HCT116 (cell line): ENCODE measurements at regions not wholly inside any gene's neighbourhood (a gene's known extent, or its start where the extent isn't known, plus 50 kb on each side); places are given as distances from the start of the nearest gene placed in this dataset.

Experiments
- POLR2A ChIP-seq: IDR thresholded peaks from 2 replicates; pipeline ENCODE4 v1.7.0; 2011; ENCODE audit warnings: borderline replicate concordance; ENCODE audit not compliant: insufficient read depth, insufficient read length; ENCODE audit errors: extremely low read depth
- POLR2AphosphoS5 ChIP-seq: IDR thresholded peaks from 2 replicates; pipeline ENCODE4 v1.6.1; 2011; ENCODE audit warnings: mild to moderate bottlenecking, low read depth, low read length, moderate library complexity
- ZNF274 ChIP-seq: fragments of 200-500 bp; sonication (Bioruptor generic); IDR thresholded peaks from 2 replicates; pipeline ENCODE4 v1.6.1; 2014; ENCODE audit warnings: mild to moderate bottlenecking, low read depth, low read length, inconsistent platforms
- TF ChIP-seq, protein P1 (sequence below), 3 experiments: fragments of 200-600 bp in 1 of 3; sonication (generic) in 1 of 3; IDR thresholded peaks in 2 of 3; conservative IDR thresholded peaks in 1 of 3; 2 replicates each; pipeline ENCODE4 v1.5.1; 2012 to 2017; ENCODE audit warnings: low read depth in 2 of 3, low read length in 2 of 3, antibody characterized with exemption in 1 of 3, borderline replicate concordance in 1 of 3, control low read depth in 1 of 3, mild to moderate bottlenecking in 1 of 3, mixed read lengths in 1 of 3, mixed run types in 1 of 3, moderate library complexity in 1 of 3; ENCODE audit not compliant: insufficient read depth in 1 of 3
- TF ChIP-seq, protein P2 (sequence below): IDR thresholded peaks from 2 replicates; pipeline ENCODE4 v1.6.1; 2011; ENCODE audit warnings: mild to moderate bottlenecking, low read length, moderate library complexity; ENCODE audit not compliant: insufficient replicate concordance; ENCODE audit errors: extremely low read depth
- TF ChIP-seq, protein P3 (sequence below): IDR thresholded peaks from 2 replicates; pipeline ENCODE4 v1.6.1; 2012; ENCODE audit warnings: low read depth

DNA sequence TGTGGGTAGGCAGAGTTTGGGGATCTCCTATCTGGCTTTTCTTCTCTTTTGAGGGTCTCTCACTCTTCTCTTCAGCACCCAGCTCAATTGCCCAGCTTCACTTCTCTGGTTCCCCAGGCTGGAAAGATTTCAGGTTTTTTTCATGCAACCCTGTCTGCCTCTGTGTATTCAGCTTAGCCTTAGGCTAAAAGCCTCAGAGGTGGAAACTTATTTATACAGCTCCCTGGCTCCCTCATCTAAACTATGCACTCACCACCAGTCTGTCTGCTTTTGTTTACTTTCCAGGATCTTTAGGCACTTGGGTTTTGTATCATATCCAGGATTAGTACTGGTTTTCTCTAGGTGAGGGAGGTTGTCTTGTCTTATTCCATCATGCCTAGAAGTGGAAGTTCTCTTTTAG lies 540.2 kb upstream of the TRPC7 start:
- TF ChIP-seq POLR2AphosphoS5 (no peak), POLR2A (no peak), ZNF274 (no peak)
- TF ChIP-seq, protein P1, sequence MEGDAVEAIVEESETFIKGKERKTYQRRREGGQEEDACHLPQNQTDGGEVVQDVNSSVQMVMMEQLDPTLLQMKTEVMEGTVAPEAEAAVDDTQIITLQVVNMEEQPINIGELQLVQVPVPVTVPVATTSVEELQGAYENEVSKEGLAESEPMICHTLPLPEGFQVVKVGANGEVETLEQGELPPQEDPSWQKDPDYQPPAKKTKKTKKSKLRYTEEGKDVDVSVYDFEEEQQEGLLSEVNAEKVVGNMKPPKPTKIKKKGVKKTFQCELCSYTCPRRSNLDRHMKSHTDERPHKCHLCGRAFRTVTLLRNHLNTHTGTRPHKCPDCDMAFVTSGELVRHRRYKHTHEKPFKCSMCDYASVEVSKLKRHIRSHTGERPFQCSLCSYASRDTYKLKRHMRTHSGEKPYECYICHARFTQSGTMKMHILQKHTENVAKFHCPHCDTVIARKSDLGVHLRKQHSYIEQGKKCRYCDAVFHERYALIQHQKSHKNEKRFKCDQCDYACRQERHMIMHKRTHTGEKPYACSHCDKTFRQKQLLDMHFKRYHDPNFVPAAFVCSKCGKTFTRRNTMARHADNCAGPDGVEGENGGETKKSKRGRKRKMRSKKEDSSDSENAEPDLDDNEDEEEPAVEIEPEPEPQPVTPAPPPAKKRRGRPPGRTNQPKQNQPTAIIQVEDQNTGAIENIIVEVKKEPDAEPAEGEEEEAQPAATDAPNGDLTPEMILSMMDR (IDR thresholded peaks at IDR 0.05 in 2 of 3, conservative IDR thresholded peaks at IDR 0.05 in 1 of 3; ENCODE audit: borderline replicate concordance in 1 of 3, insufficient read depth in 1 of 3, low read depth in 2 of 3, low read length in 2 of 3) = no peak
- TF ChIP-seq, protein P2, sequence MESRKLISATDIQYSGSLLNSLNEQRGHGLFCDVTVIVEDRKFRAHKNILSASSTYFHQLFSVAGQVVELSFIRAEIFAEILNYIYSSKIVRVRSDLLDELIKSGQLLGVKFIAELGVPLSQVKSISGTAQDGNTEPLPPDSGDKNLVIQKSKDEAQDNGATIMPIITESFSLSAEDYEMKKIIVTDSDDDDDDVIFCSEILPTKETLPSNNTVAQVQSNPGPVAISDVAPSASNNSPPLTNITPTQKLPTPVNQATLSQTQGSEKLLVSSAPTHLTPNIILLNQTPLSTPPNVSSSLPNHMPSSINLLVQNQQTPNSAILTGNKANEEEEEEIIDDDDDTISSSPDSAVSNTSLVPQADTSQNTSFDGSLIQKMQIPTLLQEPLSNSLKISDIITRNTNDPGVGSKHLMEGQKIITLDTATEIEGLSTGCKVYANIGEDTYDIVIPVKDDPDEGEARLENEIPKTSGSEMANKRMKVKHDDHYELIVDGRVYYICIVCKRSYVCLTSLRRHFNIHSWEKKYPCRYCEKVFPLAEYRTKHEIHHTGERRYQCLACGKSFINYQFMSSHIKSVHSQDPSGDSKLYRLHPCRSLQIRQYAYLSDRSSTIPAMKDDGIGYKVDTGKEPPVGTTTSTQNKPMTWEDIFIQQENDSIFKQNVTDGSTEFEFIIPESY = no peak
- TF ChIP-seq, protein P3, sequence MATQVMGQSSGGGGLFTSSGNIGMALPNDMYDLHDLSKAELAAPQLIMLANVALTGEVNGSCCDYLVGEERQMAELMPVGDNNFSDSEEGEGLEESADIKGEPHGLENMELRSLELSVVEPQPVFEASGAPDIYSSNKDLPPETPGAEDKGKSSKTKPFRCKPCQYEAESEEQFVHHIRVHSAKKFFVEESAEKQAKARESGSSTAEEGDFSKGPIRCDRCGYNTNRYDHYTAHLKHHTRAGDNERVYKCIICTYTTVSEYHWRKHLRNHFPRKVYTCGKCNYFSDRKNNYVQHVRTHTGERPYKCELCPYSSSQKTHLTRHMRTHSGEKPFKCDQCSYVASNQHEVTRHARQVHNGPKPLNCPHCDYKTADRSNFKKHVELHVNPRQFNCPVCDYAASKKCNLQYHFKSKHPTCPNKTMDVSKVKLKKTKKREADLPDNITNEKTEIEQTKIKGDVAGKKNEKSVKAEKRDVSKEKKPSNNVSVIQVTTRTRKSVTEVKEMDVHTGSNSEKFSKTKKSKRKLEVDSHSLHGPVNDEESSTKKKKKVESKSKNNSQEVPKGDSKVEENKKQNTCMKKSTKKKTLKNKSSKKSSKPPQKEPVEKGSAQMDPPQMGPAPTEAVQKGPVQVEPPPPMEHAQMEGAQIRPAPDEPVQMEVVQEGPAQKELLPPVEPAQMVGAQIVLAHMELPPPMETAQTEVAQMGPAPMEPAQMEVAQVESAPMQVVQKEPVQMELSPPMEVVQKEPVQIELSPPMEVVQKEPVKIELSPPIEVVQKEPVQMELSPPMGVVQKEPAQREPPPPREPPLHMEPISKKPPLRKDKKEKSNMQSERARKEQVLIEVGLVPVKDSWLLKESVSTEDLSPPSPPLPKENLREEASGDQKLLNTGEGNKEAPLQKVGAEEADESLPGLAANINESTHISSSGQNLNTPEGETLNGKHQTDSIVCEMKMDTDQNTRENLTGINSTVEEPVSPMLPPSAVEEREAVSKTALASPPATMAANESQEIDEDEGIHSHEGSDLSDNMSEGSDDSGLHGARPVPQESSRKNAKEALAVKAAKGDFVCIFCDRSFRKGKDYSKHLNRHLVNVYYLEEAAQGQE = no peak
